ENCODE measurements at regions not wholly inside any gene's neighbourhood (a gene's known extent, or its start where the extent isn't known, plus 50 kb on each side); places are given as distances from the start of the nearest gene placed in this dataset.

- TF ChIP-seq CTCF (IDR thresholded peaks at IDR 0.05; ENCODE audit: borderline replicate concordance, extremely low read depth, low read length, poor library complexity, severe bottlenecking) = no peak
- TF ChIP-seq EZH2 (IDR thresholded peaks at IDR 0.05; ENCODE audit: borderline replicate concordance, low read depth, low read length, severe bottlenecking) = no peak
Measured at GRCh38 chr4:1478766-1479355, 72.6 kb upstream of the NKX1-1 start.
